Loucy (cell line): ENCODE measurements at regions not wholly inside any gene's neighbourhood (a gene's known extent, or its start where the extent isn't known, plus 50 kb on each side); places are given as distances from the start of the nearest gene placed in this dataset.

Source experiments
- CTCF ChIP-seq: fragments of 200-600 bp; sonication (generic); conservative IDR thresholded peaks from 2 replicates; pipeline ENCODE4 v1.5.1; 2014; ENCODE audit warnings: mild to moderate bottlenecking, antibody characterized with exemption, low read length
- EZH2phosphoT487 ChIP-seq: fragments of 200-600 bp; IDR thresholded peaks from 2 replicates; pipeline ENCODE4 v1.6.1; 2018; ENCODE audit warnings: antibody characterized with exemption, mild to moderate bottlenecking, moderate library complexity, borderline replicate concordance

- TF ChIP-seq CTCF: no peak
- TF ChIP-seq EZH2phosphoT487: no peak
Observed at GRCh38 chr3:89654031-89654430, 546.6 kb downstream of the EPHA3 start.
